ENCODE measurements at regions not wholly inside any gene's neighbourhood (a gene's known extent, or its start where the extent isn't known, plus 50 kb on each side); places are given as distances from the start of the nearest gene placed in this dataset.

DNA sequence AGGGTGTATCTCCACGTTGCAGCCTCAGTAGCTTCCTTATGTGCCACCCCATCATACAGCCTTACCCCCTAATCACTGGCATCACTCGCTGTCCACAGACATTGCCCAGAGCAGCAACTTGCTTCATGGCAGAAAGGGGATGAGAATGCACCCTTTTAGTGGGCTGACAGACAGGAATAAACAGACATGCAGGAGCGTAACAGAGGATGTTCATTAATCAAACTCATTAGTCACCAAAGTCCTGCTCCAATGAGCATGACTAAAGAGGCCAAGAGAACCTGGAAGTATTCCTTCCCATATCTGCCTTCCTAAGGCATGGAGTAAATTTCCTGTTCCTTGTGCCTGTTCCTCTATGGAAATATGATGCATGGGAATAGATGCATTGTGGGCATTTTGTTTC lies 197.0 kb downstream of the PHLDA1 start:
- TF ChIP-seq GLIS2 (tag by site-specific recombination; IDR thresholded peaks at IDR 0.05) (no peak), ZNF785 (tag by site-specific recombination; IDR thresholded peaks at IDR 0.05) (no peak), FEZF1 (tag by site-specific recombination; IDR thresholded peaks at IDR 0.05) (no peak), ZNF473 (tag by site-specific recombination; IDR thresholded peaks at IDR 0.05) (no peak), SALL2 (tag by site-specific recombination; IDR thresholded peaks at IDR 0.05; ENCODE audit: borderline replicate concordance) (no peak)
- TF ChIP-seq, protein P1, sequence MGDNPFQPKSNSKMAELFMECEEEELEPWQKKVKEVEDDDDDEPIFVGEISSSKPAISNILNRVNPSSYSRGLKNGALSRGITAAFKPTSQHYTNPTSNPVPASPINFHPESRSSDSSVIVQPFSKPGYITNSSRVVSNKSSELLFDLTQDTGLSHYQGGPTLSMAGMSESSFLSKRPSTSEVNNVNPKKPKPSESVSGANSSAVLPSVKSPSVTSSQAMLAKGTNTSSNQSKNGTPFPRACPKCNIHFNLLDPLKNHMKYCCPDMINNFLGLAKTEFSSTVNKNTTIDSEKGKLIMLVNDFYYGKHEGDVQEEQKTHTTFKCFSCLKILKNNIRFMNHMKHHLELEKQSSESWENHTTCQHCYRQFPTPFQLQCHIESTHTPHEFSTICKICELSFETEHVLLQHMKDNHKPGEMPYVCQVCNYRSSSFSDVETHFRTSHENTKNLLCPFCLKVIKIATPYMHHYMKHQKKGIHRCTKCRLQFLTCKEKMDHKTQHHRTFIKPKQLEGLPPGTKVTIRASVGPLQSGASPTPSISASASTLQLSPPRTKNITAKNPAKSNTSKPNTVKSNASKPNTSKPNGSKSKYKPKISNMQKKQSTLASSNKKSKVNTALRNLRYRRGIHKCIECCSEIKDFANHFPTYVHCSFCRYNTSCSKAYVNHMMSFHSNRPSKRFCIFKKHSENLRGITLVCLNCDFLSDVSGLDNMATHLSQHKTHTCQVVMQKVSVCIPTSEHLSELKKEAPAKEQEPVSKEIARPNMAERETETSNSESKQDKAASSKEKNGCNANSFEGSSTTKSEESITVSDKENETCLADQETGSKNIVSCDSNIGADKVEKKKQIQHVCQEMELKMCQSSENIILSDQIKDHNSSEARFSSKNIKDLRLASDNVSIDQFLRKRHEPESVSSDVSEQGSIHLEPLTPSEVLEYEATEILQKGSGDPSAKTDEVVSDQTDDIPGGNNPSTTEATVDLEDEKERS (tag by site-specific recombination; IDR thresholded peaks at IDR 0.05), result no peak
- TF ChIP-seq, protein P2, sequence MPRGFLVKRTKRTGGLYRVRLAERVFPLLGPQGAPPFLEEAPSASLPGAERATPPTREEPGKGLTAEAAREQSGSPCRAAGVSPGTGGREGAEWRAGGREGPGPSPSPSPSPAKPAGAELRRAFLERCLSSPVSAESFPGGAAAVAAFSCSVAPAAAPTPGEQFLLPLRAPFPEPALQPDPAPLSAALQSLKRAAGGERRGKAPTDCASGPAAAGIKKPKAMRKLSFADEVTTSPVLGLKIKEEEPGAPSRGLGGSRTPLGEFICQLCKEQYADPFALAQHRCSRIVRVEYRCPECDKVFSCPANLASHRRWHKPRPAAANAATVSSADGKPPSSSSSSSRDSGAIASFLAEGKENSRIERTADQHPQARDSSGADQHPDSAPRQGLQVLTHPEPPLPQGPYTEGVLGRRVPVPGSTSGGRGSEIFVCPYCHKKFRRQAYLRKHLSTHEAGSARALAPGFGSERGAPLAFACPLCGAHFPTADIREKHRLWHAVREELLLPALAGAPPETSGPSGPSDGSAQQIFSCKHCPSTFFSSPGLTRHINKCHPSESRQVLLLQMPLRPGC (tag by site-specific recombination; IDR thresholded peaks at IDR 0.05), result no peak
- TF ChIP-seq, protein P3, sequence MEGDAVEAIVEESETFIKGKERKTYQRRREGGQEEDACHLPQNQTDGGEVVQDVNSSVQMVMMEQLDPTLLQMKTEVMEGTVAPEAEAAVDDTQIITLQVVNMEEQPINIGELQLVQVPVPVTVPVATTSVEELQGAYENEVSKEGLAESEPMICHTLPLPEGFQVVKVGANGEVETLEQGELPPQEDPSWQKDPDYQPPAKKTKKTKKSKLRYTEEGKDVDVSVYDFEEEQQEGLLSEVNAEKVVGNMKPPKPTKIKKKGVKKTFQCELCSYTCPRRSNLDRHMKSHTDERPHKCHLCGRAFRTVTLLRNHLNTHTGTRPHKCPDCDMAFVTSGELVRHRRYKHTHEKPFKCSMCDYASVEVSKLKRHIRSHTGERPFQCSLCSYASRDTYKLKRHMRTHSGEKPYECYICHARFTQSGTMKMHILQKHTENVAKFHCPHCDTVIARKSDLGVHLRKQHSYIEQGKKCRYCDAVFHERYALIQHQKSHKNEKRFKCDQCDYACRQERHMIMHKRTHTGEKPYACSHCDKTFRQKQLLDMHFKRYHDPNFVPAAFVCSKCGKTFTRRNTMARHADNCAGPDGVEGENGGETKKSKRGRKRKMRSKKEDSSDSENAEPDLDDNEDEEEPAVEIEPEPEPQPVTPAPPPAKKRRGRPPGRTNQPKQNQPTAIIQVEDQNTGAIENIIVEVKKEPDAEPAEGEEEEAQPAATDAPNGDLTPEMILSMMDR (tag by site-specific recombination; IDR thresholded peaks at IDR 0.05), result no peak
- TF ChIP-seq, protein P4, sequence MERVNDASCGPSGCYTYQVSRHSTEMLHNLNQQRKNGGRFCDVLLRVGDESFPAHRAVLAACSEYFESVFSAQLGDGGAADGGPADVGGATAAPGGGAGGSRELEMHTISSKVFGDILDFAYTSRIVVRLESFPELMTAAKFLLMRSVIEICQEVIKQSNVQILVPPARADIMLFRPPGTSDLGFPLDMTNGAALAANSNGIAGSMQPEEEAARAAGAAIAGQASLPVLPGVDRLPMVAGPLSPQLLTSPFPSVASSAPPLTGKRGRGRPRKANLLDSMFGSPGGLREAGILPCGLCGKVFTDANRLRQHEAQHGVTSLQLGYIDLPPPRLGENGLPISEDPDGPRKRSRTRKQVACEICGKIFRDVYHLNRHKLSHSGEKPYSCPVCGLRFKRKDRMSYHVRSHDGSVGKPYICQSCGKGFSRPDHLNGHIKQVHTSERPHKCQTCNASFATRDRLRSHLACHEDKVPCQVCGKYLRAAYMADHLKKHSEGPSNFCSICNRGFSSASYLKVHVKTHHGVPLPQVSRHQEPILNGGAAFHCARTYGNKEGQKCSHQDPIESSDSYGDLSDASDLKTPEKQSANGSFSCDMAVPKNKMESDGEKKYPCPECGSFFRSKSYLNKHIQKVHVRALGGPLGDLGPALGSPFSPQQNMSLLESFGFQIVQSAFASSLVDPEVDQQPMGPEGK (tag by site-specific recombination; IDR thresholded peaks at IDR 0.05), result no peak
- Histone ChIP-seq H3K4me1 (ENCODE audit: control insufficient read depth, insufficient read depth, low read length) (no peaks in the 10 kb centered on the region), H3K36me3 (ENCODE audit: control insufficient read depth in 2 of 2, insufficient read depth in 1 of 2, low read length in 2 of 2) (no peaks in the 10 kb centered on the region), H3K4me3 (ENCODE audit: low read depth, low read length) (no peak overlapping the region), H3K27ac (ENCODE audit: extremely low read depth, low read depth, low read length) (no peak overlapping the region), H3K9me3 (ENCODE audit: control insufficient read depth, insufficient read depth, low read depth, low read length) (no peaks in the 10 kb centered on the region)
- ChIA-PET POLR2A (no interaction called here), CTCF (interaction anchor here (0.6 kb wide), 2 partner anchors 10 to 405 kb away, joined by 3 read pairs; no protein-coding TSS in a partner anchor)

DNA sequence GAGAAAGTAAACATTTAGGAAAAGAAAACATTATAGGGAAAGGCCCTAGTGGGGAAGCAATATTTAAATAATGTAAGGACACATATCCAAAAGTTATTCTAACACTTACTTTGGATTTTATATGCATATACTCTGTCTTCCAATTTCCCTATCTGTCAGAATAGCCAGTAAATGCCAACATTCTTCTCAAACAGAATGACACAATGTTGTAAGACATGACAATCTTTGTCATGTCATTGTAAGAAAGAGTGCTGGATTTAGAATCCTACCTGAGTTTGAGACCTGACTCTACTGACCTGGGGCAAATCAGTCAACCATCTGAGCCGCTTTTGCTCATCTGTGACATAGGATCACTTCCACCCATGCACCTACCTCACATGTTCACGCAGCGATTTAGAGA lies 198.3 kb downstream of the PHLDA1 start:
- ChIA-PET POLR2A (no interaction called here), CTCF (no interaction called here)
- TF ChIP-seq, protein P5, sequence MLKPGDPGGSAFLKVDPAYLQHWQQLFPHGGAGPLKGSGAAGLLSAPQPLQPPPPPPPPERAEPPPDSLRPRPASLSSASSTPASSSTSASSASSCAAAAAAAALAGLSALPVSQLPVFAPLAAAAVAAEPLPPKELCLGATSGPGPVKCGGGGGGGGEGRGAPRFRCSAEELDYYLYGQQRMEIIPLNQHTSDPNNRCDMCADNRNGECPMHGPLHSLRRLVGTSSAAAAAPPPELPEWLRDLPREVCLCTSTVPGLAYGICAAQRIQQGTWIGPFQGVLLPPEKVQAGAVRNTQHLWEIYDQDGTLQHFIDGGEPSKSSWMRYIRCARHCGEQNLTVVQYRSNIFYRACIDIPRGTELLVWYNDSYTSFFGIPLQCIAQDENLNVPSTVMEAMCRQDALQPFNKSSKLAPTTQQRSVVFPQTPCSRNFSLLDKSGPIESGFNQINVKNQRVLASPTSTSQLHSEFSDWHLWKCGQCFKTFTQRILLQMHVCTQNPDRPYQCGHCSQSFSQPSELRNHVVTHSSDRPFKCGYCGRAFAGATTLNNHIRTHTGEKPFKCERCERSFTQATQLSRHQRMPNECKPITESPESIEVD (tag by site-specific recombination; IDR thresholded peaks at IDR 0.05), result no peak
- TF ChIP-seq ZNF792 (tag by site-specific recombination; IDR thresholded peaks at IDR 0.05) (no peak), ZNF37A (tag by site-specific recombination; IDR thresholded peaks at IDR 0.05) (no peak), ZNF549 (tag by site-specific recombination; IDR thresholded peaks at IDR 0.05) (no peak), ZNF747 (tag by site-specific recombination; IDR thresholded peaks at IDR 0.05) (no peak)
- no peaks in the 10 kb centered on the region for H3K9me3 ChIP-seq (ENCODE audit: control insufficient read depth, insufficient read depth, low read depth, low read length)
- no peak overlapping the region for H3K27ac ChIP-seq (ENCODE audit: extremely low read depth, low read depth, low read length)
- no peak overlapping the region for H3K4me3 ChIP-seq (ENCODE audit: low read depth, low read length)
- no peaks in the 10 kb centered on the region for H3K36me3 ChIP-seq (ENCODE audit: control insufficient read depth in 2 of 2, insufficient read depth in 1 of 2, low read length in 2 of 2)
- no peaks in the 10 kb centered on the region for H3K4me1 ChIP-seq (ENCODE audit: control insufficient read depth, insufficient read depth, low read length)
